ENCODE measurements at regions not wholly inside any gene's neighbourhood (a gene's known extent, or its start where the extent isn't known, plus 50 kb on each side); places are given as distances from the start of the nearest gene placed in this dataset.

DNA sequence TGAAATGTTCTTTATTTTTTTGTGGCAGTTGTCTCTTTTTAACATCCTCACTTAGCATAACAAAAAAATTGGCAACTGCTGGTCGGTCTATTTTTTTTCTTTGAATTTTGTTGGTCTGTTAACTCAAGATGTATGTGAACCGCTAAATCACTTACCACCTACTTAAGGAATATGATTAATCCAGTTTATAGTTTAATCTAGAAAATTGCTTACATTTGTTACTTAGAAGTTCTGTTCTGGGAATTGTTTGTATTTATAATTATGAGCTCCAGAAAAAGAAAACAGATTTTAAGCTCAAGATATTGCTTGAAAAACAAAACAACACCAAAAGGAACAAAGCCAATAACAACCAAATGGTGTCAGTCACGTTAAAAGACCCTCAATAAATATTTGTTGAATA is 66.1 kb upstream of the KLHL13 start:
- no peak overlapping the region for H3K18ac ChIP-seq (ENCODE audit: low read depth, low read length)
- H4K8ac ChIP-seq (ENCODE audit: low read depth in 2 of 2, low read length in 2 of 2) = no peak overlapping the region
- CTCF ChIA-PET = no interaction called here
- H4K5ac ChIP-seq (ENCODE audit: low read depth, low read length) = no peak overlapping the region
- BruUV-seq (replicated peaks) = no TSS peak
- no peaks in the 10 kb centered on the region for H3K4me1 ChIP-seq (ENCODE audit: control insufficient read depth, insufficient read depth, low read length)
- no CpG with 5 or more reads among the region's 3 CpGs for WGBS, 2 experiments (ENCODE audit: extremely low coverage in 2 of 2, insufficient read length in 1 of 2)
- H2BK15ac ChIP-seq (ENCODE audit: low read depth, low read length) = no peak overlapping the region
- H4K20me1 ChIP-seq (ENCODE audit: insufficient read depth, low read length) = no peaks in the 10 kb centered on the region
- intact Hi-C loops (cut with micrococcal nuclease) (no loop called here), in situ Hi-C loops (cut with MboI; ENCODE audit: low sequenced_read_pairs) (no loop called here), dilution Hi-C loops (cut with HindIII; ENCODE audit: low sequenced_read_pairs, unreplicated experiment) (no loop called here)
- no peaks in the 10 kb centered on the region for H3K9me3 ChIP-seq (ENCODE audit: control insufficient read depth, insufficient read depth, low read length)
- H4K91ac ChIP-seq (ENCODE audit: insufficient read depth, low read depth, low read length) = no peak overlapping the region
- no peak overlapping the region for H3K4me2 ChIP-seq (ENCODE audit: low read depth, low read length)
- H3K14ac ChIP-seq (replicated peaks; ENCODE audit: low read depth, low read length) = no peak overlapping the region
- H3K56ac ChIP-seq (ENCODE audit: extremely low read depth, insufficient read depth, low read length) = no peak overlapping the region
- POLR2A ChIA-PET (ENCODE audit: unreplicated experiment) = no interaction called here
- H2BK5ac ChIP-seq (ENCODE audit: low read depth, low read length, poor library complexity, severe bottlenecking) = no peak overlapping the region
- no peak overlapping the region for H3K4ac ChIP-seq (ENCODE audit: low read depth, low read length)
- ATAC-seq (ENCODE audit: low read depth) (no peak), DNase-seq (no peak)
- H3K4me3 ChIP-seq (ENCODE audit: insufficient read depth, low read depth, low read length) = no peak overlapping the region
- H3K9me1 ChIP-seq (ENCODE audit: insufficient read depth, low read length) = no peaks in the 10 kb centered on the region
- no peak overlapping the region for H2BK120ac ChIP-seq (ENCODE audit: low read depth, low read length)
- no peaks in the 10 kb centered on the region for H3K27me3 ChIP-seq (ENCODE audit: control insufficient read depth, insufficient read depth, low read length)
- no peak overlapping the region for H3K9ac ChIP-seq (ENCODE audit: low read depth, low read length)
- no peak overlapping the region for H3K27ac ChIP-seq (ENCODE audit: insufficient read depth, low read length)
- H2AFZ ChIP-seq (replicated peaks; ENCODE audit: low read length, poor library complexity) = no peak overlapping the region
- no peak overlapping the region for H2BK20ac ChIP-seq (ENCODE audit: low read depth, low read length)
- no peaks in the 10 kb centered on the region for H3K36me3 ChIP-seq (ENCODE audit: control insufficient read depth, insufficient read depth, low read length)
- no peak overlapping the region for H3K23ac ChIP-seq (ENCODE audit: low read depth, low read length)
- no peaks in the 10 kb centered on the region for H3K79me1 ChIP-seq (ENCODE audit: low read depth in 1 of 2, low read length in 2 of 2)
- TF ChIP-seq USF2 (IDR thresholded peaks at IDR 0.05; ENCODE audit: low read depth, low read length) (no peak), MXI1 (IDR thresholded peaks at IDR 0.05; ENCODE audit: borderline replicate concordance, low read depth, low read length) (no peak), RAD21 (IDR thresholded peaks at IDR 0.05; ENCODE audit: low read length) (no peak), BHLHE40 (IDR thresholded peaks at IDR 0.05; ENCODE audit: low read depth, low read length) (no peak), RCOR1 (IDR thresholded peaks at IDR 0.05; ENCODE audit: insufficient replicate concordance, low read length) (no peak), SMC3 (IDR thresholded peaks at IDR 0.05; ENCODE audit: low read depth, low read length) (no peak), POLR2A (IDR thresholded peaks at IDR 0.05; ENCODE audit: low read depth, low read length) (no peak), CEBPB (IDR thresholded peaks at IDR 0.05; ENCODE audit: low read depth, low read length) (no peak), RFX5 (IDR thresholded peaks at IDR 0.05; ENCODE audit: low read depth, low read length) (no peak), FOS (IDR thresholded peaks at IDR 0.05; ENCODE audit: low read depth, low read length) (no peak), CHD1 (IDR thresholded peaks at IDR 0.05; ENCODE audit: low read depth, low read length) (no peak), MAFK (IDR thresholded peaks at IDR 0.05; ENCODE audit: low read depth, low read length) (no peak), NFE2L2 (IDR thresholded peaks at IDR 0.05; ENCODE audit: low read depth, low read length) (no peak), MAZ (IDR thresholded peaks at IDR 0.05; ENCODE audit: borderline replicate concordance, low read depth, low read length) (no peak)
- TF ChIP-seq, protein P1, sequence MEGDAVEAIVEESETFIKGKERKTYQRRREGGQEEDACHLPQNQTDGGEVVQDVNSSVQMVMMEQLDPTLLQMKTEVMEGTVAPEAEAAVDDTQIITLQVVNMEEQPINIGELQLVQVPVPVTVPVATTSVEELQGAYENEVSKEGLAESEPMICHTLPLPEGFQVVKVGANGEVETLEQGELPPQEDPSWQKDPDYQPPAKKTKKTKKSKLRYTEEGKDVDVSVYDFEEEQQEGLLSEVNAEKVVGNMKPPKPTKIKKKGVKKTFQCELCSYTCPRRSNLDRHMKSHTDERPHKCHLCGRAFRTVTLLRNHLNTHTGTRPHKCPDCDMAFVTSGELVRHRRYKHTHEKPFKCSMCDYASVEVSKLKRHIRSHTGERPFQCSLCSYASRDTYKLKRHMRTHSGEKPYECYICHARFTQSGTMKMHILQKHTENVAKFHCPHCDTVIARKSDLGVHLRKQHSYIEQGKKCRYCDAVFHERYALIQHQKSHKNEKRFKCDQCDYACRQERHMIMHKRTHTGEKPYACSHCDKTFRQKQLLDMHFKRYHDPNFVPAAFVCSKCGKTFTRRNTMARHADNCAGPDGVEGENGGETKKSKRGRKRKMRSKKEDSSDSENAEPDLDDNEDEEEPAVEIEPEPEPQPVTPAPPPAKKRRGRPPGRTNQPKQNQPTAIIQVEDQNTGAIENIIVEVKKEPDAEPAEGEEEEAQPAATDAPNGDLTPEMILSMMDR (conservative IDR thresholded peaks at IDR 0.05; ENCODE audit: low read depth, low read length) = no peak
- TF ChIP-seq, protein P2, sequence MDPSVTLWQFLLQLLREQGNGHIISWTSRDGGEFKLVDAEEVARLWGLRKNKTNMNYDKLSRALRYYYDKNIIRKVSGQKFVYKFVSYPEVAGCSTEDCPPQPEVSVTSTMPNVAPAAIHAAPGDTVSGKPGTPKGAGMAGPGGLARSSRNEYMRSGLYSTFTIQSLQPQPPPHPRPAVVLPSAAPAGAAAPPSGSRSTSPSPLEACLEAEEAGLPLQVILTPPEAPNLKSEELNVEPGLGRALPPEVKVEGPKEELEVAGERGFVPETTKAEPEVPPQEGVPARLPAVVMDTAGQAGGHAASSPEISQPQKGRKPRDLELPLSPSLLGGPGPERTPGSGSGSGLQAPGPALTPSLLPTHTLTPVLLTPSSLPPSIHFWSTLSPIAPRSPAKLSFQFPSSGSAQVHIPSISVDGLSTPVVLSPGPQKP (IDR thresholded peaks at IDR 0.05; ENCODE audit: borderline replicate concordance, low read depth, low read length) = no peak
- no peak overlapping the region for H2AK9ac ChIP-seq (replicated peaks; ENCODE audit: low read depth, low read length, poor library complexity)
- no peak overlapping the region for H2AK5ac ChIP-seq (ENCODE audit: low read depth, low read length)

Measured in IMR-90 (cell line).